ENCODE measurements at regions not wholly inside any gene's neighbourhood (a gene's known extent, or its start where the extent isn't known, plus 50 kb on each side); places are given as distances from the start of the nearest gene placed in this dataset.

DNA sequence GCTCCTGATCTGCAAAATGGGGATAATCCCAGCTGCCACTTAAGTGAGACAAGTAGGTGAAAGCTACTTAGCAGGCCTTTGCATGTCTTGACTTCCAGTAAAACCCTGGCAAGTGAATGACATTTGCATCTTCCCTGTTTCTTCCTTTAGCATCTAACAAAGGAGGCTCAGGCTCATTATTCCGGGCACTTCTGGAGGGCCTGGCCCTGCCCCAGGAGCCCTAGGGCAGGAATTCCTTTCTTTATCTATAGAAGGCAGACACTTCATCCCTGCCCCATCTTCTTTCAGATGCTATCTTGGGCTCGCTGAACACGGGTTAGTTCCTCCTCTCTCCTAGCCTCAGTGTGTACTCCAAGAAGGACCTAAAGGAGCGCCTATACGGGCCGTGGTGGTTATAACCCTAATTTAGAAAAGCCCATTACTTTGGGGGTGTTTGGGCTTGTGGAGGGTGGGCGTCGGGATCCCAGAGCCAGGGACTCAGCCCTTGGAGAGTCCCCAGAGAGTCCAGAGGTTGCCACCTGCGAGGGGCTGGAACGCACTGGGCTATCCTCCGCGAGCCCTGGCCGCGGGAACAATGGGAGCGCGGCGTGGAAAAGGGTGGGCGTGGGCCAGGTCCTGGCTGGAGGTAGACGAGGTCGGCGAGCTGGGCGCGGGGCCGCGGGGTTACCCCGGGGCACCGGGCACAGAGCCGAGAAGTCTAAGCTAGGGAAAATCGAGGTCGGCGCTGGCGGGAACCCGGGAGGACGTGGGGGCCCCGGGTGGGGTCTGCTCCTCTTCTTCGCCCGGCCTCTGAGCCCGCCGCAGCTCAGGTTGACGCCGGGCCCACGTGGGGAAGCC, 62.8 kb upstream of the EPB41L1 start:
- TF ChIP-seq CTCF (optimal IDR thresholded peaks at IDR 0.05 in 1 of 3, IDR thresholded peaks at IDR 0.05 in 1 of 3, conservative IDR thresholded peaks at IDR 0.05 in 1 of 3; ENCODE audit: extremely low read depth in 1 of 3, insufficient read depth in 2 of 3, low read length in 3 of 3) (no peak), EZH2 (IDR thresholded peaks at IDR 0.05; ENCODE audit: low read length) (no peak)

Data from keratinocyte (primary cell).